Bronchial epithelial cell (primary cell): ENCODE measurements at regions not wholly inside any gene's neighbourhood (a gene's known extent, or its start where the extent isn't known, plus 50 kb on each side); places are given as distances from the start of the nearest gene placed in this dataset.
A peak's percentile ranks its signal among the peaks of the same experiment; 100 is the strongest.
"Not testable (repeated sequence)": the region's sequence is repeated elsewhere in the genome, so short reads cannot be mapped to it uniquely, and the experiment has no call there.

Experiments
- DNase-seq: peaks from one replicate; pipeline ENCODE4 v3.0.0-alpha.2; 2010; ENCODE audit warnings: low read depth
- FAIRE-seq: peaks from 2 replicates; lab custom pipeline; 2011; peaks lifted over from hg19 to GRCh38; lab: Jason Lieb, UNC
- H3K27me3 ChIP-seq: 2 replicates; pipeline ENCODE4 v1.5.1; 2011; ENCODE audit warnings: low read length; ENCODE audit not compliant: control insufficient read depth, insufficient read depth
- H3K36me3 ChIP-seq: 2 replicates; pipeline ENCODE4 v1.5.1; 2011; ENCODE audit warnings: low read length; ENCODE audit not compliant: control insufficient read depth, insufficient read depth
- H3K4me3 ChIP-seq: 2 replicates; pipeline ENCODE4 v1.5.1; 2011; ENCODE audit warnings: mild to moderate bottlenecking, low read depth, low read length, control low read depth
- CTCF ChIP-seq: IDR thresholded peaks from 2 replicates; pipeline ENCODE4 v1.5.1; 2011; ENCODE audit warnings: mild to moderate bottlenecking, moderate library complexity, low read length, control low read depth, inconsistent platforms; ENCODE audit not compliant: insufficient read depth, severe bottlenecking

GRCh38 chr14:86065407-86065806 lies 535.5 kb downstream of the FLRT2 start:
- Histone ChIP-seq H3K36me3 (no peaks in the 10 kb centered on the region), H3K4me3 (no peak overlapping the region), H3K27me3 (no peaks in the 10 kb centered on the region)
- TF ChIP-seq CTCF = no peak
- DNase-seq (no peak), FAIRE-seq (no peak)

GRCh38 chr14:86064595-86064994 lies 534.7 kb downstream of the FLRT2 start:
- FAIRE-seq, DNase-seq, H3K27me3 ChIP-seq, H3K4me3 ChIP-seq, H3K36me3 ChIP-seq: not testable (repeated sequence)

- TF ChIP-seq CTCF = peak; percentile 63
- no peak overlapping the region for H3K4me3 ChIP-seq
- FAIRE-seq (no peak), DNase-seq (peak; percentile 20)
- H3K36me3 ChIP-seq = no peaks in the 10 kb centered on the region
- no peaks in the 10 kb centered on the region for H3K27me3 ChIP-seq
Observed at GRCh38 chr14:86057018-86057667, 527.2 kb downstream of the FLRT2 start.

- H3K4me3 ChIP-seq = no peak overlapping the region
- H3K36me3 ChIP-seq = no peaks in the 10 kb centered on the region
- H3K27me3 ChIP-seq = no peaks in the 10 kb centered on the region
- FAIRE-seq (no peak), DNase-seq (peak; percentile 42)
- peak; percentile 11 for TF ChIP-seq CTCF
Observed at GRCh38 chr14:86055512-86056075, 525.6 kb downstream of the FLRT2 start.

- Histone ChIP-seq H3K36me3 (no peaks in the 10 kb centered on the region), H3K27me3 (no peaks in the 10 kb centered on the region), H3K4me3 (no peak overlapping the region)
- no peak for TF ChIP-seq CTCF
- FAIRE-seq (no peak), DNase-seq (no peak)
Observed at GRCh38 chr14:86052868-86053267, 522.9 kb downstream of the FLRT2 start.

GRCh38 chr14:86050757-86051156 lies 520.8 kb downstream of the FLRT2 start:
- FAIRE-seq (no peak), DNase-seq (no peak)
- no peaks in the 10 kb centered on the region for H3K27me3 ChIP-seq
- no peak overlapping the region for H3K4me3 ChIP-seq
- H3K36me3 ChIP-seq = no peaks in the 10 kb centered on the region
- TF ChIP-seq CTCF = no peak
